ENCODE measurements at regions not wholly inside any gene's neighbourhood (a gene's known extent, or its start where the extent isn't known, plus 50 kb on each side); places are given as distances from the start of the nearest gene placed in this dataset.
"Not testable (repeated sequence)": the region's sequence is repeated elsewhere in the genome, so short reads cannot be mapped to it uniquely, and the experiment has no call there.

- not testable (repeated sequence) for TF ChIP-seq CTCF (IDR thresholded peaks at IDR 0.05); ZFX (IDR thresholded peaks at IDR 0.05; ENCODE audit: borderline replicate concordance)
Observed at GRCh38 chr15:20239186-20239585, 302.4 kb downstream of the GOLGA6L6 start.

Measured in 22Rv1 (cell line).